Activated CD4-positive, alpha-beta T cell treated with anti-CD3 and anti-CD28 coated beads, Interleukin-2, amount 10 ng/mL, durations not matched to agents 24 days and 14 days (primary cell): ENCODE measurements at regions not wholly inside any gene's neighbourhood (a gene's known extent, or its start where the extent isn't known, plus 50 kb on each side); places are given as distances from the start of the nearest gene placed in this dataset.
"Not testable (repeated sequence)": the region's sequence is repeated elsewhere in the genome, so short reads cannot be mapped to it uniquely, and the experiment has no call there.

Experiments
- DNase-seq: peaks from one replicate; pipeline ENCODE4 v3.0.0; 2022
- H3K27ac Mint-ChIP-seq: one replicate; pipeline ENCODE4 v1.8.0; 2022; ENCODE audit warnings: mild to moderate bottlenecking, mixed read lengths
- H3K27me3 Mint-ChIP-seq: one replicate; pipeline ENCODE4 v1.8.0; 2022; ENCODE audit warnings: mixed read lengths
- H3K36me3 Mint-ChIP-seq: one replicate; pipeline ENCODE4 v1.8.0; 2022; ENCODE audit warnings: low read depth, mild to moderate bottlenecking, mixed read lengths
- H3K4me1 Mint-ChIP-seq: one replicate; pipeline ENCODE4 v1.8.0; 2021; ENCODE audit warnings: mixed read lengths
- H3K4me3 Mint-ChIP-seq: one replicate; pipeline ENCODE4 v1.8.0; 2022; ENCODE audit warnings: mild to moderate bottlenecking, moderate library complexity, mixed read lengths
- H3K9me3 Mint-ChIP-seq: one replicate; pipeline ENCODE4 v1.8.0; 2021; ENCODE audit warnings: mixed read lengths
- intact Hi-C: fragments of 100-400 bp; cut with micrococcal nuclease; formaldehyde crosslinking; loops from one replicate; pipeline ENCODE4 v1.15.1; 2023

GRCh38 chr20:12849225-12849910 lies 159.4 kb upstream of the SPTLC3 start:
- no peaks in the 10 kb centered on the region for H3K27me3 Mint-ChIP-seq
- no peak overlapping the region for H3K4me3 Mint-ChIP-seq
- no peak for DNase-seq
- no peaks in the 10 kb centered on the region for H3K4me1 Mint-ChIP-seq
- intact Hi-C loops: no loop called here
- H3K27ac Mint-ChIP-seq: no peak overlapping the region
- no peaks in the 10 kb centered on the region for H3K36me3 Mint-ChIP-seq
- no peaks in the 10 kb centered on the region for H3K9me3 Mint-ChIP-seq

DNA sequence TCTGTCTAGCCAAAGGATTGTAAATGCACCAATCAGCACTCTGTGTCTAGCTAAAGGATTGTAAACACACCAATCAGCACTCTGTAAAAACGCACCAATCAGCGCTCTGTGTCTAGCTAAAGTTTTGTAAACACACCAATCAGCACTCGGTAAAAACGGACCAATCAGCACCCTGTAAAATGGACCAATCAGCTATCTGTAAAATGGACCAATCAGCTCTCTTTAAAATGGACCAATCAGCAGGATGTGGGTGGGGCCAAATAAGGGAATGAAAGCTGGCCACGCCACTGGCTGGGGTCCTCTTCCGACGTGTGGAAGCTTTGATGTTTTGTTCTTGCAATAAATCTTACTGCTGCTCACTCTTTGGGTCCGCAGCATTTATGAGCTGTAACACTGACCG lies 151.1 kb upstream of the SPTLC3 start:
- H3K4me1 Mint-ChIP-seq, H3K9me3 Mint-ChIP-seq, H3K27me3 Mint-ChIP-seq, H3K27ac Mint-ChIP-seq, H3K36me3 Mint-ChIP-seq, DNase-seq, H3K4me3 Mint-ChIP-seq, intact Hi-C loops: not testable (repeated sequence)

DNA sequence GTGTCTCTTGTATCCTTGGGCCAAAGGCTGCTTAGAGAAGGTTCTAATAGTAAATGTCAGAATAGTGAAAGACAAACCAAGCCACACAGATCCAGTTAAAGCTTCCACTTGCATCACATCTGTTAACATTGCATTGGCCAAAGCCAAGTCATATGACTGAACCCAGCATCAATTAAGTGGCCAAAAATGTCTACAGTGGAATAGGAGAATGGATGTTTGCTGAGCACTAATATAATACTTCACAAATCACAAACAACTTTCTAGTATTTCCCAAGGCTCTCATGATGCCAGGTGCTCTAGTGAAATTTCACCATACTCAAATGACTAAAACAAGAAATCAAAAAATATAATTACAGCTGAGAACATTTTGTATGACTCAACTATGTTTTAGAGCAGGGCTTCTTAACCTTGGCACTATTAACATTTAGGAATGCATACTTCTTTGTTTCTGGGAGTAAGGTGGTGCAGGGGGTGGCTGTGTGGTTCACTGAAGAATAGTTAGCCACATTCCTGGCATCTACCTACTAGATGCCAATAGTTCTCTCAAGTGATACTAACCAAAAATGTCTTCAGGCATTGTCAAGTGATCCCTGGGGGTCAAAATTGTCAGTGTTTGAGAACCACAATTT lies 148.0 kb upstream of the SPTLC3 start:
- no peak overlapping the region for H3K4me3 Mint-ChIP-seq
- intact Hi-C loops: no loop called here
- no peaks in the 10 kb centered on the region for H3K36me3 Mint-ChIP-seq
- H3K4me1 Mint-ChIP-seq: no peaks in the 10 kb centered on the region
- no peak overlapping the region for H3K27ac Mint-ChIP-seq
- peaks cover 3% of the 10 kb centered on the region for H3K9me3 Mint-ChIP-seq
- H3K27me3 Mint-ChIP-seq: no peaks in the 10 kb centered on the region
- no peak for DNase-seq

DNA sequence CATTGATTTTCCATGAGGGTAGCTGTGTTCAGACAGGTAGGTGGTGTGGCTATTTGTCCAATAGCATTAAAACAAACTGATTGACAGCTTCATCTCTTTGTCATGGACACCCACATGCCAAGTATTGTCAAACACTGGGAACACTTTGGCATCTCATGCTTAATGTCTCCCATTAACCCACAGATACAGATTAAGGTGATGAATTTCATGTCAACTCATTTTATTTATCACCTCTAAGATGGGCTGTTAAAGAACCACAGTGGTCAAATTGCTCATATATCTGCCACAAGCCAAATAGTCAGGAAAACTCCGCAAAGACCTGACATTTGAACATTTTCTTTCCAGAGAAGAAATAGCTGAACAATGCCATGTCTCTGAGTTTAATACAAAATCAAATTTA lies 139.1 kb upstream of the SPTLC3 start:
- intact Hi-C loops: no loop called here

DNA sequence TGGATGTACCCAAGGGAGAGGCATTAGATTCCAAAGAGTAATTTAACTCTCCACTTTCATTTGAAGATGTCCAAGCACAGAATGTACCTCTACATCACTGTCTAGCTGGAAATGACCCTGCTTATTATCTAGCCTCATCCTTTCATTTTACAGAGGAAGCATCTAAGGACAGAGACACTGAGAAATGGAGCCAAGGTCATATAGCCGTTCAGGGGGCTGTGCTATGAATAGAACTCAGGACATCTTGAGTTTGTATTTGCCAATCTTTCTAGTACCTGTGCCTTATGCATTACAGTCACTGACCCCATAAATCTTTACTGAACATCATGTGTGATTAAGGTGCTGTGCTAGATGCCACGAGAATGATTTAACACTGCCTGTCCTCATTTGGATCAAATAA lies 138.2 kb upstream of the SPTLC3 start:
- Mint-ChIP-seq H3K27ac (no peak overlapping the region), H3K36me3 (no peaks in the 10 kb centered on the region), H3K4me3 (no peak overlapping the region), H3K9me3 (no peaks in the 10 kb centered on the region), H3K27me3 (no peaks in the 10 kb centered on the region), H3K4me1 (no peaks in the 10 kb centered on the region)
- DNase-seq: no peak
- intact Hi-C loops: no loop called here

More for the DNA sequence above, 139.1 kb upstream of the SPTLC3 start:
- Mint-ChIP-seq H3K4me3 (no peak overlapping the region), H3K27me3 (no peaks in the 10 kb centered on the region), H3K9me3 (no peaks in the 10 kb centered on the region), H3K36me3 (no peaks in the 10 kb centered on the region), H3K4me1 (no peaks in the 10 kb centered on the region), H3K27ac (no peak overlapping the region)
- no peak for DNase-seq

DNA sequence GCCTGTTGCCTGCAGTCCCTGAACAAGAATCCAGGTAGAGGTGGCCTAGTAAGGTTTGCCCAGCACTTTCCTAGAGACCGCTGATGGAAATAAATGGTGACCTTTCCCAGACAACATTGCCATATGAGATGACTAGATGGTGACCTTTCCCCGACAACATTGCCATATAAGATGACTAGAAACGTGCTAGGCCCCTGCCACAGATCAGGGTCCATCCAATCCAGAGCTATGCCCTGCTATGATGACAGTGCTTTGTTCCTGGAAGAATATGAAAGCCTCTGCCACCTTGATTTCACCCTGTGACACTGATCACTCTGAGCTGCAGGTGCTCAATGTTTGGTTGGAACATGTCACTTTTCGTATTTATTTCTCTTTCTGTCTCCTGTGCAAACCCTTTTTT lies 133.8 kb upstream of the SPTLC3 start:
- H3K36me3 Mint-ChIP-seq: no peaks in the 10 kb centered on the region
- no peak for DNase-seq
- H3K4me1 Mint-ChIP-seq: no peaks in the 10 kb centered on the region
- no peak overlapping the region for H3K4me3 Mint-ChIP-seq
- intact Hi-C loops: no loop called here
- no peaks in the 10 kb centered on the region for H3K9me3 Mint-ChIP-seq
- no peaks in the 10 kb centered on the region for H3K27me3 Mint-ChIP-seq
- H3K27ac Mint-ChIP-seq: no peak overlapping the region

- H3K4me3 Mint-ChIP-seq: no peak overlapping the region
- H3K36me3 Mint-ChIP-seq: no peaks in the 10 kb centered on the region
- intact Hi-C loops: no loop called here
- no peak for DNase-seq
- no peaks in the 10 kb centered on the region for H3K27me3 Mint-ChIP-seq
- H3K4me1 Mint-ChIP-seq: no peaks in the 10 kb centered on the region
- H3K9me3 Mint-ChIP-seq: no peaks in the 10 kb centered on the region
- no peak overlapping the region for H3K27ac Mint-ChIP-seq
Observed at GRCh38 chr20:12875510-12875909, 133.3 kb upstream of the SPTLC3 start.

DNA sequence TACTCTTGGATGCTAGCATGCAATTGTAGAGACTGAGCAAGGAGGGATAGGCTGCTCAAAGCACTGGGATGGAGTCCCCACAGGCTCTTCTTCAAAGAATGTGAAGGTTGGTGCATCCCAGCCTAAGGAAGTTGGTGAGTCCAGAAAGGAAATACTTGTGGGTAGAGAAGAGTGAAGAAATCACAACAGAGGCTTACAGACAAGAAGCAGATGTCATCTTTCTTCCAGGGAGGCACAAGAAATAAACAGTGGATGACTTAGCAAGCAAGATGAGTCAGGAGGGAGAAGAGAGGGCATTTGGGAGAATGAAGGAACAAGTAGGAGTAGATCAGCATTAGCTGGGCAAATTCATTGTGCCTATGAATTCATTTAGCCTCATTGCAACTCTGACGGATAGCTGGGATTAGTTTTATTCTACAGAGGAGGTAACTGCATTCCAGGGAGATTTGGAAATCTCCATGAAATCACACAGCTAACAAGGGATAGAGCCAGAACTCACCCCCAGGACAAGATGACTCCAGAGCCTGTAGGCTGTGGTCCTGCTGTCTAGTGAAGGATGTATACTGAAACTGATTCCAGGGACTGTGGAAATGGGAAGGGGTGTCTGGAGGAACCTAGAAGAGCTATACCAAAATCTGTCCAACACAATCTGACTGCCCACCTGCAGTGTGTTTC lies 125.8 kb upstream of the SPTLC3 start:
- Mint-ChIP-seq H3K4me3 (no peak overlapping the region), H3K4me1 (no peaks in the 10 kb centered on the region), H3K27ac (no peak overlapping the region), H3K9me3 (no peaks in the 10 kb centered on the region), H3K27me3 (no peaks in the 10 kb centered on the region), H3K36me3 (no peaks in the 10 kb centered on the region)
- DNase-seq: no peak
- intact Hi-C loops: no loop called here

DNA sequence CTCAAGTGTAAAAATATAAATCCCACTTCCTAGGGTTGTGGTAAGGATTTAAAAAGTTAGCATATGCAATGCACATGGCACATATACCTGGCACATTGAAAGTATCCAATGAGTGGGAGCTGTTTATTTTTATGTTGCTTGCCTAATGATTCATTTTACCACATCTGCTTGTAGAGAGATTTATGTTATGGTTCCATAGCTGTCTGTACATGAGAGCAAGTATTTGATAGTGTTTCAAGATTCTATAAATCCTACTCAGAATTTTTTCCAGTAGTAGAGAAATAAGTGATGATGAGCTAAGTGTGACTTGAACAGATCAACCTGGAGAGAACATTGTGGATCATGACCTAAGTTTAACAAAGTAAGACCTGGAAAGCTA lies 125.3 kb upstream of the SPTLC3 start:
- DNase-seq: no peak
- Mint-ChIP-seq H3K4me3 (no peak overlapping the region), H3K36me3 (no peaks in the 10 kb centered on the region), H3K27me3 (no peaks in the 10 kb centered on the region), H3K4me1 (no peaks in the 10 kb centered on the region), H3K9me3 (no peaks in the 10 kb centered on the region), H3K27ac (no peak overlapping the region)
- intact Hi-C loops: no loop called here

DNA sequence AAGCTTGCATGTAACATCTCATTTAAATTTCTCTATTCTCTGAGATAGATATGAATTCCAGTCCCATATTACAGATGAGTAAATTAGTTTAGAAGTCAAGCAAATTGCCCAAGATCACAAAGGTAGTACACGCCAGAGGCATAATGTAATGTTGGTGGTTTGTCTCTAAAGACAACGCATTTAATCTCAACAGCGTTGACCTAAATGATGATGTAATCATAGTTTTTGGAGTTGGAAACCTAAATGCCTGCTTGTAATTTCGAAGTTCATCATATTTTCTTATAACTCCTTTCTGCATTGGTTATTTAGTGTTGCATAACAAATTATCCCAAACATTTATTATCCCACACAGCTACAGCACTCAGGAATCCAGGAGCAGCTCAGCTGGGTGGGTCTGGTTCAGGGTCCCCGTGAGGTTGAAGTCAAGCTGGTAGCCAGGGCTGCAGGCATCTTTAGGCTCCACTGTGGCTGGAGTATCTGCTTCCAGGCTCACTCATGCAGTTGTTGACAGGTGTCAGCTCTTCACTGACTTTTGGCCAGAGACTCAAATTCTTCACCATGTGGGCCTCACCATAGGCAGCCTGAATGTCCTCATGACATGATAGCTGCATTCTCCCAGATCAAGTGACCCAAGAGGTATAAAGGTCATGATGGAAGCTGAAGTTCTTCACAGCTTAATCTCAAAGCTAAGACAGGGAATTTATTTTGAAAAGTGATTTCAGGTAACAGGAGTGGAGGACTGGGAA lies 122.0 kb upstream of the SPTLC3 start:
- no peak overlapping the region for H3K27ac Mint-ChIP-seq
- intact Hi-C loops: no loop called here
- H3K4me3 Mint-ChIP-seq: no peak overlapping the region
- peaks cover 3% of the 10 kb centered on the region for H3K27me3 Mint-ChIP-seq
- no peaks in the 10 kb centered on the region for H3K36me3 Mint-ChIP-seq
- no peaks in the 10 kb centered on the region for H3K9me3 Mint-ChIP-seq
- no peak for DNase-seq
- H3K4me1 Mint-ChIP-seq: no peaks in the 10 kb centered on the region

- no peaks in the 10 kb centered on the region for H3K9me3 Mint-ChIP-seq
Observed at GRCh38 chr20:12891643-12892042, 117.1 kb upstream of the SPTLC3 start.

DNA sequence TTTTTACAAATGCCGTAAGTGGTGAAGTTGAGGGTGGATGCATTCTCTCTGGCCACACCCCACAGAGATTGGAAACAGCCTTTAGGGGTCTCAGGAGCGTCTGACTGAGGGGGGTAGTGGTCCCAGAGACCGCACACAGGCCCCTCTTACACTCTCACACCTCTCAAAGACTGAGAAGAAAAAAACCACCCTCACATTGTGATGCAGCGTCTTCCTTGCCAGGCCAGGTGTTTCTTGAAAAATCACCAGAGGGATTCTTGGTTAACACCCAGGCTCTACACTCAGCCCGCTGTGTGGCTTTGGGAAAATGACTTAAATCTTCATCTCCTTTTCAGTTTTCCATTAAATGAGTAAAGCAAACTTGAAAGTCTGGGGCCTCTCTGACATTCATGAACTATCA lies 115.8 kb upstream of the SPTLC3 start:
- Mint-ChIP-seq H3K27ac (no peak overlapping the region), H3K4me1 (no peaks in the 10 kb centered on the region), H3K4me3 (no peak overlapping the region)

More at GRCh38 chr20:12891643-12892042, 117.1 kb upstream of the SPTLC3 start:
- no peak overlapping the region for H3K4me3 Mint-ChIP-seq
- no peaks in the 10 kb centered on the region for H3K4me1 Mint-ChIP-seq
- intact Hi-C loops: no loop called here
- peaks cover 3% of the 10 kb centered on the region for H3K27me3 Mint-ChIP-seq
- no peaks in the 10 kb centered on the region for H3K36me3 Mint-ChIP-seq
- no peak for DNase-seq
- no peak overlapping the region for H3K27ac Mint-ChIP-seq

GRCh38 chr20:12893653-12894052 lies 115.1 kb upstream of the SPTLC3 start:
- no peaks in the 10 kb centered on the region for H3K36me3 Mint-ChIP-seq
- intact Hi-C loops: no loop called here
- no peaks in the 10 kb centered on the region for H3K4me1 Mint-ChIP-seq
- H3K9me3 Mint-ChIP-seq: no peaks in the 10 kb centered on the region
- H3K27me3 Mint-ChIP-seq: peaks cover 3% of the 10 kb centered on the region
- H3K27ac Mint-ChIP-seq: no peak overlapping the region
- H3K4me3 Mint-ChIP-seq: no peak overlapping the region
- no peak for DNase-seq

More for the DNA sequence above, 115.8 kb upstream of the SPTLC3 start:
- Mint-ChIP-seq H3K27me3 (peaks cover 3% of the 10 kb centered on the region), H3K9me3 (no peaks in the 10 kb centered on the region), H3K36me3 (no peaks in the 10 kb centered on the region)
- DNase-seq: no peak
- intact Hi-C loops: no loop called here

DNA sequence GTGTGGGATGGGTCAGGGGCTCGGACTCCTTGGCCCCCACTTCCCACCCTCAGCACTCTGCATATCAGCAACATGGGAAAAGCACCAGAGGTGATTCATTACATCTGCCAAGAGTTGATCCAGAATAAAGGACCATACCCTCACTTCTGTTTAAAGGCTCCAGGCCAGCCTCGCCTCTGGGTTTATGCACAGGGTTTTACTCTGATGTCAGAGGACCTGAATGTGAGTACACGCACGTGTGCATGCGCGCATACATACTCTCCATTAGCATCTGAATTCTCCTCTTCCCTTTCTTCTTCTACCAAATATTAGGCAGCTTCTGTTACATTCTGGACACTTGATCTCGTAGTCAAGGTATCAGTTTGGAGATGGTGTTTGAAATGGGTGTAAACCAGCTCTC lies 114.7 kb upstream of the SPTLC3 start:
- no peak for DNase-seq
- Mint-ChIP-seq H3K4me3 (no peak overlapping the region), H3K9me3 (no peaks in the 10 kb centered on the region), H3K27me3 (peaks cover 3% of the 10 kb centered on the region), H3K36me3 (no peaks in the 10 kb centered on the region), H3K27ac (no peak overlapping the region), H3K4me1 (no peaks in the 10 kb centered on the region)
- intact Hi-C loops: no loop called here
